Astrocyte (in vitro differentiated cells and primary cell): ENCODE measurements at regions not wholly inside any gene's neighbourhood (a gene's known extent, or its start where the extent isn't known, plus 50 kb on each side); places are given as distances from the start of the nearest gene placed in this dataset.

Experiments
- DNase-seq: peaks from one replicate; pipeline ENCODE4 v3.0.0-alpha.2; 2010; ENCODE audit warnings: low read depth
- FAIRE-seq: peaks from 2 replicates; lab custom pipeline; 2011; peaks lifted over from hg19 to GRCh38; lab: Jason Lieb, UNC
- H2AFZ ChIP-seq: 2 replicates; pipeline ENCODE4 v1.6.0; 2012; ENCODE audit warnings: low read depth, low read length, inconsistent platforms
- H3K27ac ChIP-seq: 2 replicates; pipeline ENCODE4 v1.5.1; 2011; ENCODE audit warnings: low read depth, low read length, inconsistent platforms
- H3K27me3 ChIP-seq: 2 replicates; pipeline ENCODE4 v1.6.0; 2011; ENCODE audit warnings: low read length, inconsistent platforms; ENCODE audit not compliant: insufficient read depth
- H3K36me3 ChIP-seq: 2 replicates; pipeline ENCODE4 v1.5.1; 2011; ENCODE audit warnings: low read length, inconsistent platforms; ENCODE audit not compliant: insufficient read depth
- H3K4me1 ChIP-seq: 2 replicates; pipeline ENCODE4 v1.5.1; 2011; ENCODE audit warnings: low read length, inconsistent platforms; ENCODE audit not compliant: insufficient read depth
- H3K4me2 ChIP-seq: 2 replicates; pipeline ENCODE4 v1.6.0; 2012; ENCODE audit warnings: low read length, inconsistent platforms
- H3K4me3 ChIP-seq: 2 replicates; pipeline ENCODE4 v1.5.1; 2011; ENCODE audit warnings: low read depth, mild to moderate bottlenecking, low read length, inconsistent platforms; ENCODE audit not compliant: insufficient read depth
- H3K79me2 ChIP-seq: 2 replicates; pipeline ENCODE4 v1.6.0; 2012; ENCODE audit warnings: mild to moderate bottlenecking, low read length, inconsistent platforms; ENCODE audit not compliant: insufficient read depth
- H3K9ac ChIP-seq: 2 replicates; pipeline ENCODE4 v1.6.0; 2012; ENCODE audit warnings: mild to moderate bottlenecking, low read length, inconsistent platforms
- H3K9me3 ChIP-seq: 2 replicates; pipeline ENCODE4 v1.5.1; 2012; ENCODE audit warnings: low read depth, mild to moderate bottlenecking, low read length, inconsistent platforms; ENCODE audit not compliant: insufficient read depth
- H4K20me1 ChIP-seq: 2 replicates; pipeline ENCODE4 v1.6.0; 2012; ENCODE audit warnings: low read length, inconsistent platforms; ENCODE audit not compliant: insufficient read depth
- H3K27ac Mint-ChIP-seq: one replicate; pipeline ENCODE4 v1.8.0; 2021; ENCODE audit warnings: mild to moderate bottlenecking, mixed read lengths; ENCODE audit not compliant: unreplicated experiment
- H3K27me3 Mint-ChIP-seq: one replicate; pipeline ENCODE4 v1.8.0; 2021; ENCODE audit warnings: low read depth, mixed read lengths; ENCODE audit not compliant: unreplicated experiment
- H3K36me3 Mint-ChIP-seq: one replicate; pipeline ENCODE4 v1.8.0; 2021; ENCODE audit warnings: low read depth, mixed read lengths; ENCODE audit not compliant: unreplicated experiment
- H3K4me1 Mint-ChIP-seq: one replicate; pipeline ENCODE4 v1.8.0; 2021; ENCODE audit warnings: low read depth, mixed read lengths; ENCODE audit not compliant: unreplicated experiment
- H3K4me3 Mint-ChIP-seq: one replicate; pipeline ENCODE4 v1.8.0; 2021; ENCODE audit warnings: mild to moderate bottlenecking, moderate library complexity, mixed read lengths; ENCODE audit not compliant: unreplicated experiment
- H3K9me3 Mint-ChIP-seq: one replicate; pipeline ENCODE4 v1.8.0; 2021; ENCODE audit warnings: mild to moderate bottlenecking, mixed read lengths; ENCODE audit not compliant: unreplicated experiment
- CTCF ChIP-seq: IDR thresholded peaks from 2 replicates; pipeline ENCODE4 v1.5.1; 2011; ENCODE audit warnings: low read depth, mild to moderate bottlenecking, inconsistent platforms, low read length, moderate library complexity; ENCODE audit not compliant: insufficient read depth
- EZH2 ChIP-seq: IDR thresholded peaks from 2 replicates; pipeline ENCODE4 v1.6.1; 2012; ENCODE audit warnings: mild to moderate bottlenecking, low read length, inconsistent platforms; ENCODE audit not compliant: insufficient read depth

GRCh38 chr1:86645851-86646250, 58.5 kb upstream of the SH3GLB1 start:
- no peak overlapping the region for H3K4me3 ChIP-seq
- no peaks in the 10 kb centered on the region for H3K36me3 ChIP-seq
- DNase-seq, result no peak
- H3K27me3 ChIP-seq, result no peaks in the 10 kb centered on the region
- no peaks in the 10 kb centered on the region for H3K27me3 Mint-ChIP-seq
- no peak overlapping the region for H3K9ac ChIP-seq
- peaks cover 4% of the 10 kb centered on the region for H3K4me1 Mint-ChIP-seq
- no peak for TF ChIP-seq CTCF
- TF ChIP-seq EZH2, result no peak
- H4K20me1 ChIP-seq, result no peaks in the 10 kb centered on the region
- no peak overlapping the region for H3K27ac ChIP-seq
- no peaks in the 10 kb centered on the region for H3K36me3 Mint-ChIP-seq
- H3K4me3 Mint-ChIP-seq, result no peak overlapping the region
- H3K27ac Mint-ChIP-seq, result no peak overlapping the region
- H3K79me2 ChIP-seq, result no peaks in the 10 kb centered on the region
- H2AFZ ChIP-seq, result no peak overlapping the region
- H3K9me3 Mint-ChIP-seq, result no peaks in the 10 kb centered on the region
- no peak for FAIRE-seq
- H3K4me2 ChIP-seq, result no peak overlapping the region
- no peaks in the 10 kb centered on the region for H3K4me1 ChIP-seq
- H3K9me3 ChIP-seq, result no peaks in the 10 kb centered on the region

GRCh38 chr1:86646256-86646655, 58.1 kb upstream of the SH3GLB1 start:
- H3K36me3 Mint-ChIP-seq, result no peaks in the 10 kb centered on the region
- Histone ChIP-seq H3K4me1 (no peaks in the 10 kb centered on the region), H3K27me3 (no peaks in the 10 kb centered on the region), H3K79me2 (no peaks in the 10 kb centered on the region), H3K9me3 (no peaks in the 10 kb centered on the region), H4K20me1 (no peaks in the 10 kb centered on the region), H3K4me3 (no peak overlapping the region), H3K36me3 (no peaks in the 10 kb centered on the region), H2AFZ (no peak overlapping the region), H3K9ac (no peak overlapping the region), H3K4me2 (no peak overlapping the region), H3K27ac (no peak overlapping the region)
- no peak overlapping the region for H3K27ac Mint-ChIP-seq
- DNase-seq (no peak), FAIRE-seq (no peak)
- no peaks in the 10 kb centered on the region for H3K9me3 Mint-ChIP-seq
- no peaks in the 10 kb centered on the region for H3K27me3 Mint-ChIP-seq
- no peak overlapping the region for H3K4me3 Mint-ChIP-seq
- TF ChIP-seq CTCF, result no peak
- no peak for TF ChIP-seq EZH2
- H3K4me1 Mint-ChIP-seq, result peaks cover 4% of the 10 kb centered on the region

GRCh38 chr1:86648255-86648654, 56.1 kb upstream of the SH3GLB1 start:
- Histone ChIP-seq H3K27me3 (no peaks in the 10 kb centered on the region), H3K9ac (no peak overlapping the region), H2AFZ (no peak overlapping the region), H3K4me2 (no peak overlapping the region), H3K79me2 (no peaks in the 10 kb centered on the region), H3K4me3 (no peak overlapping the region), H4K20me1 (no peaks in the 10 kb centered on the region), H3K36me3 (no peaks in the 10 kb centered on the region), H3K27ac (no peak overlapping the region), H3K9me3 (no peaks in the 10 kb centered on the region), H3K4me1 (no peaks in the 10 kb centered on the region)
- H3K4me3 Mint-ChIP-seq, result no peak overlapping the region
- TF ChIP-seq CTCF (no peak), EZH2 (no peak)
- H3K27ac Mint-ChIP-seq, result no peak overlapping the region
- no peaks in the 10 kb centered on the region for H3K9me3 Mint-ChIP-seq
- H3K4me1 Mint-ChIP-seq, result peaks cover 4% of the 10 kb centered on the region
- DNase-seq, result peak; percentile 69
- H3K27me3 Mint-ChIP-seq, result no peaks in the 10 kb centered on the region
- FAIRE-seq, result no peak
- H3K36me3 Mint-ChIP-seq, result no peaks in the 10 kb centered on the region
